ENCODE measurements at regions not wholly inside any gene's neighbourhood (a gene's known extent, or its start where the extent isn't known, plus 50 kb on each side); places are given as distances from the start of the nearest gene placed in this dataset.

- TF ChIP-seq REST (IDR thresholded peaks at IDR 0.05; ENCODE audit: unreplicated experiment): no peak
- TF ChIP-seq CTCF (conservative IDR thresholded peaks at IDR 0.05; ENCODE audit: low read depth in 2 of 2): no peak
- no peak for TF ChIP-seq ZNF114 (CRISPR knock-in tag; IDR thresholded peaks at IDR 0.05)
- TF ChIP-seq POLR2AphosphoS5 (IDR thresholded peaks at IDR 0.05; ENCODE audit: low read depth): no peak
- TF ChIP-seq NANOG (IDR thresholded peaks at IDR 0.05; ENCODE audit: borderline replicate concordance): no peak
Observed at GRCh38 chr2:187171318-187171717, 276.7 kb downstream of the CALCRL start (continued).

- Histone ChIP-seq H3K4me3 (no peak overlapping the region), H3K4me2 (no peak overlapping the region), H3K79me2 (replicated peaks; ENCODE audit: insufficient read depth) (no peaks in the 10 kb centered on the region), H2AFZ (no peak overlapping the region), H3K9me2 (ENCODE audit: insufficient read depth) (peaks cover 16% of the 10 kb centered on the region), H3F3A (replicated peaks; ENCODE audit: low read depth) (no peaks in the 10 kb centered on the region), H3K36me3 (ENCODE audit: insufficient read depth) (no peaks in the 10 kb centered on the region), H3K27ac (ENCODE audit: low read depth) (no peak overlapping the region), H3K4me1 (ENCODE audit: insufficient read depth) (no peaks in the 10 kb centered on the region), H4K20me1 (replicated peaks; ENCODE audit: insufficient read depth) (no peaks in the 10 kb centered on the region), H3K27me3 (ENCODE audit: insufficient read depth) (no peaks in the 10 kb centered on the region)
- Mint-ChIP-seq H3K36me3 (ENCODE audit: low read depth) (0 out of 3 replicates have a peak, but pooled peaks cover 2% of the 10 kb centered on the region), H3K4me1 (no peaks in the 10 kb centered on the region; the same call in 2 of the 3 replicates), H3K9me3 (0 out of 3 replicates have a peak, but pooled peaks cover 2% of the 10 kb centered on the region), H3K4me3 (no peak overlapping the region), H3K27me3 (ENCODE audit: insufficient read depth, low read depth, poor library complexity) (peaks cover 6% of the 10 kb centered on the region), H3K27ac (no peak overlapping the region)
- ATAC-seq: no peak
- no peak for DNase-seq (ENCODE audit: low spot score)
- no peak for TF ChIP-seq ZNF114 (CRISPR knock-in tag; IDR thresholded peaks at IDR 0.05)
- no peak for TF ChIP-seq EZH2phosphoT487 (IDR thresholded peaks at IDR 0.05; ENCODE audit: unreplicated experiment)
- TF ChIP-seq POLR2AphosphoS5 (IDR thresholded peaks at IDR 0.05; ENCODE audit: low read depth): no peak
- TF ChIP-seq CTCF (conservative IDR thresholded peaks at IDR 0.05; ENCODE audit: low read depth in 2 of 2): no peak
- no peak for TF ChIP-seq ZNF462 (CRISPR knock-in tag; IDR thresholded peaks at IDR 0.05)
- TF ChIP-seq ETS1 (IDR thresholded peaks at IDR 0.05): no peak
Observed at GRCh38 chr2:187169864-187170263, 278.2 kb downstream of the CALCRL start.

Measured in GM23338 (cell line).